OCI-LY7 (cell line): ENCODE measurements at regions not wholly inside any gene's neighbourhood (a gene's known extent, or its start where the extent isn't known, plus 50 kb on each side); places are given as distances from the start of the nearest gene placed in this dataset.

Experiments
- CTCF ChIP-seq: fragments of 200-600 bp; sonication (generic); conservative IDR thresholded peaks from 2 replicates; pipeline ENCODE4 v1.5.1; 2014; ENCODE audit warnings: mild to moderate bottlenecking, antibody characterized with exemption, low read length, moderate library complexity, mixed read lengths
- EZH2phosphoT487 ChIP-seq: fragments of 200-600 bp; sonication (generic); IDR thresholded peaks from 2 replicates; pipeline ENCODE4 v1.6.1; 2018; ENCODE audit warnings: low read depth, borderline replicate concordance, mild to moderate bottlenecking, mixed run types, antibody characterized with exemption, low read length, moderate library complexity, mixed read lengths

- TF ChIP-seq CTCF (no peak), EZH2phosphoT487 (no peak)
These were observed 62.7 kb upstream of the KLF7 start for GRCh38 chr2:207228402-207228801.
